SK-N-MC (cell line): ENCODE measurements at regions not wholly inside any gene's neighbourhood (a gene's known extent, or its start where the extent isn't known, plus 50 kb on each side); places are given as distances from the start of the nearest gene placed in this dataset.

ENCODE experiments used
- DNase-seq: peaks from one replicate; pipeline ENCODE4 v3.0.0-alpha.2; 2011; ENCODE audit warnings: low read depth, low spot score
- H3K27ac ChIP-seq: fragments of 200-600 bp; sonication (generic); 2 replicates; pipeline ENCODE4 v1.5.1; 2016; ENCODE audit warnings: mixed run types
- H3K36me3 ChIP-seq: fragments of 200-600 bp; sonication (generic); 2 replicates; pipeline ENCODE4 v1.6.1; 2017; ENCODE audit warnings: antibody characterized with exemption, low read length, mixed read lengths; ENCODE audit not compliant: insufficient read depth
- H3K4me3 ChIP-seq: fragments of 200-600 bp; sonication (generic); 2 replicates; pipeline ENCODE4 v1.5.1; 2016
- H3K9ac ChIP-seq: fragments of 200-600 bp; sonication (generic); 2 replicates; pipeline ENCODE4 v1.8.0; 2017; ENCODE audit warnings: mixed run types, mixed read lengths; ENCODE audit not compliant: insufficient read length
- H3K9me3 ChIP-seq: fragments of 200-600 bp; sonication (generic); 2 replicates; pipeline ENCODE4 v1.6.1; 2017; ENCODE audit warnings: low read depth, mild to moderate bottlenecking, antibody characterized with exemption, low read length, moderate library complexity, mixed read lengths
- EZH2 ChIP-seq: fragments of 200-600 bp; sonication (generic); IDR thresholded peaks from one replicate; pipeline ENCODE4 v1.6.1; 2017; ENCODE audit warnings: antibody characterized with exemption
- FOXP2 ChIP-seq: optimal IDR thresholded peaks from 2 replicates; pipeline ENCODE3; 2011; ENCODE audit warnings: mild to moderate bottlenecking, moderate library complexity; ENCODE audit not compliant: insufficient read depth; ENCODE audit errors: extremely low read length, control extremely low read depth
- POLR2AphosphoS5 ChIP-seq: IDR thresholded peaks from 2 replicates; pipeline ENCODE4 v1.6.1; 2012; ENCODE audit warnings: mild to moderate bottlenecking, low read depth, low read length, borderline replicate concordance

DNA sequence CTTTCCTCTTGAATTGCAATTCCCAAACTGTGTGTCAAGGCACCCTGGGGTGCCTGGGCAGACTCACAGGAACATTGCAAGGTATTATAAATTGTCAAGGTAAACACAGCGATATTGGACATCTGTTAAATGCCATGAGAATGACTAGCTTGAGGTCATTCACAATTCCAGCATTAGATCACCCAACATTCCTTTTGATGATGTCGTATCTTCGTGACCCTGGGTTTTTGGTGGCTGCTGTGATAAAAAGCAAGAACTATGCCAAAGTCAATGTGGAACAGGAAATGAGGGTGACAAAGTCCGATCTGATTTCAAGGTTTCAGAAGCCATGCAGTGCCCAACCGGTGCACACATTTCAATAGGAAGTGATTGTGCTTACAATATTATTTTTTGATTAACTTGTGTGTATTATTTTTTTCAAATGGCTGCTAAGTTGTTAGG lies 458.4 kb downstream of the MIAT start:
- Histone ChIP-seq H3K9ac (no peak overlapping the region), H3K36me3 (no peaks in the 10 kb centered on the region), H3K27ac (no peak overlapping the region), H3K4me3 (no peak overlapping the region), H3K9me3 (no peaks in the 10 kb centered on the region)
- no peak for TF ChIP-seq EZH2
- DNase-seq, result no peak

- no peak overlapping the region for H3K4me3 ChIP-seq
- H3K27ac ChIP-seq, result no peak overlapping the region
- H3K9ac ChIP-seq, result no peak overlapping the region
- TF ChIP-seq POLR2AphosphoS5 (no peak), FOXP2 (no peak), EZH2 (no peak)
- H3K9me3 ChIP-seq, result no peaks in the 10 kb centered on the region
- no peak for DNase-seq
- H3K36me3 ChIP-seq, result no peaks in the 10 kb centered on the region
Observed at GRCh38 chr22:27116312-27117086, 459.1 kb downstream of the MIAT start.

DNA sequence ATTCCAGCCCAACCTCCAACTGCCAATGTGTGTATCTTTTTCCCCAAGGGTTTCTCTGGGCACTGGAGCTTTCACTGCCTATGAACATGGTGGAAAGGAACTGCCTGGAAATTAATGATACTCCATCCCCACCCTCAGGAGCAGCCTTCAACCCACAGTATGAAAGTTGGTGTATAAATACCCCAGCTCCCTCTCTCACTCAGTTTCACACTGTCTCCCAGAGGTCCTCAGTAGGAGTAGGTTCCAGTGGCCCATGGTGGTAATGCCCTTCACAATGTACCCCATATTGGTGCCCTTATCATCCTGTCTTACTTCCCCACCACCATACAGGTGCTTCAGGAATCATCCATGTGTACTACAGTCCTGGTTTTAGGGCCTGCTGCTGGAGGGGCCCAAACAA lies 462.6 kb downstream of the MIAT start:
- Histone ChIP-seq H3K4me3 (no peak overlapping the region), H3K36me3 (no peaks in the 10 kb centered on the region), H3K27ac (no peak overlapping the region), H3K9me3 (no peaks in the 10 kb centered on the region), H3K9ac (no peak overlapping the region)
- TF ChIP-seq FOXP2 (no peak), EZH2 (no peak), POLR2AphosphoS5 (no peak)
- DNase-seq, result no peak

DNA sequence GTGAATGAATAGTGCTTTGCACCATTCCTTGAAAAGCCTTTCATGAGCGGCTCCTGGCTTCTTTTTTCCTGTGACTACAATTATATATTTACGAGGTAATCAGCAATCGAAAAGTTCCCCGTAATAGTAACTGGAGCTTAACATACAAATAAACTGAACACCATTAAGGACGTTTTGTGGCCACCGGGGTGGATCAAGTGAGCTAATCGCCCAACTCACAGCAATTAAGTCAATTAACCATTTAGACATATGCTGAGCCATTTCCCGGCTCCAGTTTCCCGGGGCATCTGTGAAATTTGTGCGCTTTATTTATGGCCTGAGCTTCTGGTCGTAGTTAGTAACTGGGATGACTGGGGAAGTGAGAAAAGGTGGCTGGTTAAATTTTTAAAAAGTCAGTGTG lies 465.2 kb downstream of the MIAT start:
- Histone ChIP-seq H3K27ac (no peak overlapping the region), H3K9ac (no peak overlapping the region), H3K9me3 (no peaks in the 10 kb centered on the region), H3K4me3 (no peak overlapping the region), H3K36me3 (no peaks in the 10 kb centered on the region)
- TF ChIP-seq EZH2 (no peak), FOXP2 (no peak), POLR2AphosphoS5 (no peak)
- no peak for DNase-seq

DNA sequence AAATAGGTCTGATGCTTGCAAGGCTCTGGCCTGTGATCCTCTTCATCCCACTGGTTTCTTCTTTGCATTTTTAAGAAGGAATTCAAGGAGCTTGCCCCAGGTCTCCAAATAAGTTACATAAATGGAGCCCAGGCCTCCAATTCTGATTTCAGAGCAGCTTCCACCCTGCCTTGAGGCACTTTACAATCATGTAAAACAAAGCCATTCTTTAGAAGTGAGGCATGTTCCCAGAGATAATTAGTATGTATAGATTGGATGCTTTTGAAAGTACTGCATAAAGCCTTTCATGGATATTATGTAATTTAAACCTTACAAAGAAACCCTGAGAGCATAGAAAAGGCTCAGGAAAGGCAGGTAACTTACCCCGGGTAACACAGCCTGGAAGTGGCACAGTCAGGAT lies 466.5 kb downstream of the MIAT start:
- Histone ChIP-seq H3K4me3 (no peak overlapping the region), H3K27ac (no peak overlapping the region), H3K36me3 (no peaks in the 10 kb centered on the region), H3K9me3 (no peaks in the 10 kb centered on the region), H3K9ac (no peak overlapping the region)
- TF ChIP-seq EZH2 (no peak), POLR2AphosphoS5 (no peak), FOXP2 (no peak)
- no peak for DNase-seq

GRCh38 chr22:27124351-27124966 lies 467.1 kb downstream of the MIAT start:
- no peak for DNase-seq
- Histone ChIP-seq H3K9ac (no peak overlapping the region), H3K9me3 (no peaks in the 10 kb centered on the region), H3K27ac (no peak overlapping the region), H3K4me3 (no peak overlapping the region), H3K36me3 (no peaks in the 10 kb centered on the region)
- TF ChIP-seq EZH2, result no peak
- no peak for TF ChIP-seq FOXP2
- no peak for TF ChIP-seq POLR2AphosphoS5

DNA sequence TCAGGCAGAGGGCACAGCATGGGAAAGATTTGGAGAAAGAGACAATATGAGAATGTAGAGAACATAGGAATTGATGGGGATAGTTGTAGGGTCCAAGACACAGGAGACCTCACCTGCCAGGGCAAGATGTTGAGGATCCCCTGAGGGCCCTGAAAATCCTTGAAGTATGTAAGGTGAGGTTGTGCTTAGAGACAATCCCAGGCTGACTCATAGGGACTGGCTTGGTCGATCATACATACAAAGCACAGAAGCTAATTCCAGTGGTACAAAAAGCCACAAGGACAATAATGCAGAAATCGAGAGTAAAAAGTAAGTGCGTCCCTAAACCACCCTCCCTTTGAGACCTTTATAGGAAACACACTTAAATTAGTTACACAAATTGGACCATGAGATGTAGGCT lies 468.2 kb downstream of the MIAT start:
- Histone ChIP-seq H3K27ac (no peak overlapping the region), H3K4me3 (no peak overlapping the region), H3K9me3 (no peaks in the 10 kb centered on the region), H3K36me3 (no peaks in the 10 kb centered on the region), H3K9ac (no peak overlapping the region)
- DNase-seq, result no peak
- no peak for TF ChIP-seq EZH2
- no peak for TF ChIP-seq POLR2AphosphoS5
- TF ChIP-seq FOXP2, result no peak

DNA sequence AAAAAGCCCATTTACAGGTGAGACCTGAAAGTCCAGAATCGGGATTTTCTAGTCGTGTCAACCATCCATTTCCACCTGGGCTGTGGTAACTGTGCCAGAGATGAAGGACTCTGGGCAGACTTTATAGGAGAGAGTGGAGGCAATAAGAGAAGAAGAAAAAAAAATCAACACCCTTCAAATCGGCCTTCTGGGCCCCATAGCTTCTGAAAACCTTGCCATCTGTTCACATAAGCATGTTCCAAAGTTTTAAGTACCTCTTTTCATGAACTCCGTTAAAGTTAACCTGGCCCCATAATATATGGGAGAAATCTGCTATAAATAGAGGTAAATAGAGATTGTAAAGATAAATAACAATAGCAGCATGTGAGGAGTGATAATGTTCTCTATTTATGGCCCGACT lies 470.5 kb downstream of the MIAT start:
- H3K36me3 ChIP-seq, result no peaks in the 10 kb centered on the region
- no peak overlapping the region for H3K4me3 ChIP-seq
- H3K27ac ChIP-seq, result no peak overlapping the region
- no peak for DNase-seq
- no peak for TF ChIP-seq POLR2AphosphoS5
- TF ChIP-seq EZH2, result no peak
- no peak for TF ChIP-seq FOXP2
- no peaks in the 10 kb centered on the region for H3K9me3 ChIP-seq
- no peak overlapping the region for H3K9ac ChIP-seq
